Subcutaneous abdominal adipose tissue (tissue), 5 donors: ENCODE measurements at regions not wholly inside any gene's neighbourhood (a gene's known extent, or its start where the extent isn't known, plus 50 kb on each side); places are given as distances from the start of the nearest gene placed in this dataset.

Source experiments
- H3K27ac ChIP-seq: one replicate; pipeline ENCODE4 v1.7.0; 2013; ENCODE audit warnings: low read depth, mild to moderate bottlenecking, inconsistent platforms, low read length, moderate library complexity
- H3K27me3 ChIP-seq, 5 donors: one replicate each; pipeline ENCODE4 v1.7.0; 2013; ENCODE audit warnings: low read length in 5 of 5, inconsistent platforms in 1 of 5; ENCODE audit not compliant: control insufficient read depth in 5 of 5, insufficient read depth in 4 of 5
- H3K36me3 ChIP-seq, 5 donors: one replicate each; pipeline ENCODE4 v1.7.0; 2013; ENCODE audit warnings: low read length in 5 of 5; ENCODE audit not compliant: control insufficient read depth in 5 of 5, insufficient read depth in 5 of 5
- H3K4me1 ChIP-seq, 5 donors: one replicate each; pipeline ENCODE4 v1.7.0; 2013; ENCODE audit warnings: low read length in 5 of 5, mild to moderate bottlenecking in 3 of 5, moderate library complexity in 1 of 5; ENCODE audit not compliant: control insufficient read depth in 5 of 5, insufficient read depth in 5 of 5
- H3K4me3 ChIP-seq, 5 donors: one replicate each; pipeline ENCODE4 v1.7.0; 2013; ENCODE audit warnings: low read length in 5 of 5, low read depth in 1 of 5
- H3K9ac ChIP-seq, 5 donors: one replicate each; pipeline ENCODE4 v1.7.0; 2013; ENCODE audit warnings: low read length in 5 of 5, mild to moderate bottlenecking in 4 of 5, moderate library complexity in 3 of 5
- H3K9me3 ChIP-seq, 5 donors: one replicate each; pipeline ENCODE4 v1.7.0; 2013; ENCODE audit warnings: low read length in 5 of 5; ENCODE audit not compliant: control insufficient read depth in 5 of 5
- donor health status: healthy.
- donor health status: healthy.
- donor health status: healthy.
- donor health status: healthy.
- donor health status: healthy.

DNA sequence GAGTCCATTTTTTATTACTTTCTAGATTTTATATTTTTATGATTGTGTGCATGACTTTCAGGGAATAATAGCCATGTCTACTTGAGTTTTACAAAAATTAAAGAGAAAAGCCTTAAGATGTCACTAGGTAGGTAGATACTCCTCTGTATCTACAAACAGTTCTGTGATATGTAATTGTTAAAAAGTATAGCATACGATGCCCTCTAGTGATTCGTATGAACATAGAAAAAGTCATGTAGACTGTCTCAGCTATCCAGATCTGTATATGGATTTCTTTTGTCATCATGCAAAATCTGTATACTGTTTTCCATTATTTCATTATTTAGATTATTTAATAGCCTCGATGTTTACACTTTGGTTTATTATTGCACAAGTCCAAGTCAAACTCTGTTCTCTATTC lies 856.6 kb downstream of the CENPC start:
- H3K27ac ChIP-seq: no peak overlapping the region
- H3K4me3 ChIP-seq: no peak overlapping the region

GRCh38 chr4:66687459-66687858 lies 857.8 kb downstream of the CENPC start:
- Histone ChIP-seq H3K4me1 (no peaks in the 10 kb centered on the region), H3K27ac (no peak overlapping the region), H3K9ac (no peak overlapping the region), H3K36me3 (no peaks in the 10 kb centered on the region), H3K4me3 (no peak overlapping the region), H3K27me3 (no peaks in the 10 kb centered on the region), H3K9me3 (no peaks in the 10 kb centered on the region)

More for the DNA sequence above, 856.6 kb downstream of the CENPC start:
- H3K4me1 ChIP-seq: no peaks in the 10 kb centered on the region
- no peaks in the 10 kb centered on the region for H3K36me3 ChIP-seq
- H3K9ac ChIP-seq: no peak overlapping the region
- H3K9me3 ChIP-seq: no peaks in the 10 kb centered on the region
- H3K27me3 ChIP-seq: no peaks in the 10 kb centered on the region

DNA sequence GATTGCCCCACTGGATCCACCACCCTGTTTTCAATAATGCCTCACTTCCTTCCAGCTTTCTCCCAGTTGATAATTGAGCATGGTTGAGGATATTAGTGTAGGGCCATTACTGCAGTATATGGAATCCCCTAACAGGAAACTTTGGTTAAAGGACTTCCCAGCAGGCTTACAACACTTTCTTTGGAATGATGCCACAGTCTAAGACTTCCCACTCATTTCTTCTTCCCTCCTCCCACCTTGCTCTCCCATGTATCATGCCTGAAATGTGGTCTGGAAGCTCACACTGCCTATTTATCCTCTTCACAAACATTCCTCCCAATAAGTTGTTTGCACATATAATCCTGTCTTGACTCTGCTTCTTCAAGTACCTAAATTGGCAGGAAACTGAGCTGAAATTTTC lies 863.3 kb downstream of the CENPC start:
- H3K4me1 ChIP-seq: no peaks in the 10 kb centered on the region
- H3K4me3 ChIP-seq: no peak overlapping the region
- H3K9me3 ChIP-seq: peaks cover 0 to 4% (median 0%) of the 10 kb centered on the region in 5 donors
- no peaks in the 10 kb centered on the region for H3K36me3 ChIP-seq
- no peak overlapping the region for H3K9ac ChIP-seq
- H3K27me3 ChIP-seq: no peaks in the 10 kb centered on the region
- no peak overlapping the region for H3K27ac ChIP-seq

GRCh38 chr4:66667249-66667648 lies 878.1 kb downstream of the CENPC start:
- no peak overlapping the region for H3K27ac ChIP-seq
- H3K4me1 ChIP-seq: no peaks in the 10 kb centered on the region
- H3K36me3 ChIP-seq: no peaks in the 10 kb centered on the region
- H3K9me3 ChIP-seq: no peaks in the 10 kb centered on the region
- no peak overlapping the region for H3K4me3 ChIP-seq
- H3K27me3 ChIP-seq: no peaks in the 10 kb centered on the region
- H3K9ac ChIP-seq: no peak overlapping the region

- no peak overlapping the region for H3K27ac ChIP-seq
- no peaks in the 10 kb centered on the region for H3K27me3 ChIP-seq
- no peaks in the 10 kb centered on the region for H3K4me1 ChIP-seq
- no peaks in the 10 kb centered on the region for H3K36me3 ChIP-seq
- H3K9ac ChIP-seq: no peak overlapping the region
- H3K4me3 ChIP-seq: no peak overlapping the region
- no peaks in the 10 kb centered on the region for H3K9me3 ChIP-seq
Observed at GRCh38 chr4:66662620-66663019, 882.7 kb downstream of the CENPC start.

- Histone ChIP-seq H3K27me3 (no peaks in the 10 kb centered on the region), H3K27ac (no peak overlapping the region), H3K9me3 (no peaks in the 10 kb centered on the region), H3K4me1 (no peaks in the 10 kb centered on the region), H3K4me3 (no peak overlapping the region), H3K36me3 (no peaks in the 10 kb centered on the region), H3K9ac (no peak overlapping the region)
Observed at GRCh38 chr4:66658809-66659208, 886.5 kb downstream of the CENPC start.

DNA sequence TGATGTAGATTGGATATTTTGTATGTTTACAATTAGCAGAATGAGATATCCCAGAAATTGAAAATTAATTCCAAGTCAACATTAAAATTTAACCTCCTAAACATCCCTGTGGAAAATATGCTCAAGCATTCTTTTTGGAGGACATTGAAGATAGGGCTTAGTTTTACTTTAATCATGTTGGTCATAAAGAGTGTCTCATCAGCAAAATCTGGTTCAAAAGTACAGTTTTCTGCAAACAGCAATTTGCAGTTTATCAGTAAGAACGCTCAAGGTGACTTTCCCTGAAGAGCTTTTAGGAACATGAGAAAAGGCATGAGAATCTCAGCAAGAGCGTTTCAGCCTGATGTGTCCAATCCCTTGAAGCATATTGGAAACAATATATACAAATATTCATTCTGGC lies 889.8 kb downstream of the CENPC start:
- Histone ChIP-seq H3K9me3 (peaks cover 0 to 5% (median 0%) of the 10 kb centered on the region in 5 donors), H3K4me1 (no peaks in the 10 kb centered on the region), H3K27ac (no peak overlapping the region), H3K9ac (no peak overlapping the region), H3K36me3 (no peaks in the 10 kb centered on the region), H3K4me3 (no peak overlapping the region), H3K27me3 (no peaks in the 10 kb centered on the region)

DNA sequence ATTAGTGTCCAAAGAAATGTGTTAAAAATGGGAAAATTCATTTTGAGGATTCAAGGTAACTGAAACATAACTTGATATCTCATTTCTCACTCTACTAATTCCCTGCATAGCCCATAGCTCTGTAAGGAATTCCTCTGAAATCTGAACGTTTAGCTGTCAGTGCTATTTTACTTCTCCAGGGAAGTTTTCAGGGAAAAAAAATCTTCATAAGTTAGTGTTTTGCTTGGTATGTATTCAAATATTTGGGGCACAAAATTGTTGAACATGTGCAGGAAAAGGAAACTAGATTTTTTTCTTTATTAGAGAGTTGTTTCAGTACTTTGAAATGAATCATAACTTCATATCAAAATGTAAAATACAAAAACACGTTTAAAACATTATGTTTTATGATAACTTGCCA lies 891.4 kb downstream of the CENPC start:
- Histone ChIP-seq H3K9me3 (peaks cover 0 to 5% (median 0%) of the 10 kb centered on the region in 5 donors), H3K4me1 (no peaks in the 10 kb centered on the region), H3K27me3 (no peaks in the 10 kb centered on the region), H3K27ac (no peak overlapping the region), H3K4me3 (no peak overlapping the region), H3K36me3 (no peaks in the 10 kb centered on the region), H3K9ac (no peak overlapping the region)

DNA sequence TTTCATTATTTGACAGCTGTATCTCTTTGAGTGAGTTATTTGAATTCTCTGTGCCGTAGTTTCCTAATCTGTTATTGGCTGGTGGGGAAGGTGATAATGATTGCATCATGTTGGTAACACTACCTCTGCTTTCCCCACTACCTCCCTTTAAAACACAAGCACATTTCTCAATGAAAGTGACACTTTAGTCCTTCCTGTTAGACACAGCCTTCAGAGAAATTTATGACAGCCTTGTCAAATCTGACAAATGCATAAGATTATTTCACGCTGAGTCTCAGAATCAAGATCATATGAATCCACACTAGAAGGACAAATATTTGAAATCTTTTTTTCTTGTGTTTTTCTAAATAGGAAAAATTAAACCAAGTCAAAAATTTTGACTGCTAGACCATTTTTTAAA lies 896.1 kb downstream of the CENPC start:
- H3K4me1 ChIP-seq: no peaks in the 10 kb centered on the region
- H3K27ac ChIP-seq: no peak overlapping the region
- peaks cover 0 to 5% (median 0%) of the 10 kb centered on the region in 5 donors for H3K9me3 ChIP-seq
- no peak overlapping the region for H3K4me3 ChIP-seq
- H3K36me3 ChIP-seq: no peaks in the 10 kb centered on the region
- H3K9ac ChIP-seq: no peak overlapping the region
- H3K27me3 ChIP-seq: no peaks in the 10 kb centered on the region

- no peaks in the 10 kb centered on the region for H3K4me1 ChIP-seq
- H3K27ac ChIP-seq: no peak overlapping the region
- no peaks in the 10 kb centered on the region for H3K27me3 ChIP-seq
- peaks cover 0 to 5% (median 0%) of the 10 kb centered on the region in 5 donors for H3K9me3 ChIP-seq
- H3K4me3 ChIP-seq: no peak overlapping the region
- H3K9ac ChIP-seq: no peak overlapping the region
- H3K36me3 ChIP-seq: no peaks in the 10 kb centered on the region
Observed at GRCh38 chr4:66647926-66648325, 897.4 kb downstream of the CENPC start.

- Histone ChIP-seq H3K36me3 (no peaks in the 10 kb centered on the region), H3K9me3 (peaks cover 0 to 5% (median 0%) of the 10 kb centered on the region in 5 donors), H3K4me1 (no peaks in the 10 kb centered on the region), H3K27me3 (no peaks in the 10 kb centered on the region), H3K27ac (no peak overlapping the region), H3K9ac (no peak overlapping the region), H3K4me3 (no peak overlapping the region)
Observed at GRCh38 chr4:66647476-66647875, 897.8 kb downstream of the CENPC start.
